Limb (tissue), 2 donors: ENCODE measurements at regions not wholly inside any gene's neighbourhood (a gene's known extent, or its start where the extent isn't known, plus 50 kb on each side); places are given as distances from the start of the nearest gene placed in this dataset.
"Not testable (repeated sequence)": the region's sequence is repeated elsewhere in the genome, so short reads cannot be mapped to it uniquely, and the experiment has no call there.

ENCODE experiments used
- DNase-seq, 2 donors: peaks; one replicate each; pipeline ENCODE4 v3.0.0-alpha.2; 2016; ENCODE audit errors: extremely low spot score in 2 of 2

DNA sequence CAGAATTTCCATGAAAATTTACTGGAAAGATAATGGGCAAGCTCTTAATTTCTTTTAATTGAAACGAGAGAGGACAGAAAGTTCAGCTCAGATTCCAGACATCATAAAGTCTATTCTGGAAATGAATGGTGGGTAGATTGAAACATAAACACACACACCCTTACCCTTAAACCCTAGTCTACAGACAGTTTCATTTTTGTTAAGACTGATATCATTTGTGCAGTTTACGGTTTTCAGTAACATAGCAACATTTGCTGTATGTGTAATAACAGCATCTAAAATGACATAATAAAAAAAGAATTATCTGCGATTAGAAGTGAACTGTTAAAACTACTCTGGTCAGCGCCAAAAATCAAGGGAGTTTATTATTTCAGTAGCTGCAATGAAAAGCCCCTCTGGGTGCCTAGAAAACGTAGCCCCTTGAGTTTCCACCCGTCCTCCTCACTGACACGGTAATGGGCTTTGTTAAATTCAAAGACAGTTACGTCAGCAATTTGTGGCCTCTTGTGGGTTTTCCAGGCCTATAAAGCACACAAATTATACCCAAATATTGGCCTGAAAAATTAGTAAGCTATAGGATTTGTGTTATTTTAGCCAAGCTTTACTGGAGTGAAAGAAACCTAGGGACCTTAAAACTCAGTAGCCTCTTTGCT is 520.6 kb upstream of the SOX9 start:
- DNase-seq, result peak in 1 of 2 donors; percentile 15

DNA sequence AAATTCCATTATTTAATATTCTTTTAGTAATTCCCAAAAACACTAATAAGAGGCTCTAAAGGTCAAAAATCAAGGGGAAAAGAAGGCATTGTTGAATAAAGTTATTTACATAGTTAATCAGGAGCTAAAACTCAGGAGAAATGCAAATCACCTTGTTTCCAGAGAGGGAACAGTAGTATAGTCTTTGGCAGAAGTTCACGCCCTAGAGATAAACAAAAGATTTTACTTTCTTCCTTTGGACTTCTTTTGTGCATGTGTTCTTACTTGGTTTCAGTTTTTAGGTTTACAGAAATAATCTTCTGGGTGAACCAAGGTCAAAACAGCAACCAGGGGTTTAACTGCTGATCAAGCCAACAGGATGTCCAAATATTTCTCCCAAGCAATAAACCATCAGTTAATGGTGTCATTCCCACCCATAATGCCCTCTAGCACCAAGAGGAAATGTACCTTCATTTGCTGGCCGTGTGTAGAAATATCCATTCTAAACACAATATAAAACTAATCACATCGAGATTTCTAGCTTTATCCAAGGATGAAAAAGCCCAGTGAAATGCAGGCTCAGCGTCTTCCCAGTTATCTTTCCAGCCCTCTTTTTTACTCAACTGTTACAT is 518.8 kb upstream of the SOX9 start:
- DNase-seq, result no peak

DNA sequence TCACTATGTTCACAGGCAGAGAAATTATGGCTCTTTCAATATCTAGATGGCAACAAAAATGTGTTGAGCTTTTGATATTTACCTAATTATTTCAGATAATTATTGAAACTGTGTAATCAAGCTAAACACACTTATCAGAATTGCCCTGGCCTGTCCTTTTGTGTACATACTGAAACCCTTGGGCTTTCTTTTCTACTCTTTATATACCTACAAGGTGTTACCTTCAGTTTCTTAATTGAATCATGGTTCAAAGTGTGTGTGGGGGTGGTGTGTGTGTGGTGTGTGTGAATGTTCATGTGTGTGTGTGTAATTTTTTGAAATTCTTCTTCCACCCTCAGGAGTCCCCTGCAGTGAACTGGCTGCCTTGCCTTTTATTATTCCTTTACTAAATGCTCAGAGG is 506.8 kb upstream of the SOX9 start:
- no peak for DNase-seq

DNA sequence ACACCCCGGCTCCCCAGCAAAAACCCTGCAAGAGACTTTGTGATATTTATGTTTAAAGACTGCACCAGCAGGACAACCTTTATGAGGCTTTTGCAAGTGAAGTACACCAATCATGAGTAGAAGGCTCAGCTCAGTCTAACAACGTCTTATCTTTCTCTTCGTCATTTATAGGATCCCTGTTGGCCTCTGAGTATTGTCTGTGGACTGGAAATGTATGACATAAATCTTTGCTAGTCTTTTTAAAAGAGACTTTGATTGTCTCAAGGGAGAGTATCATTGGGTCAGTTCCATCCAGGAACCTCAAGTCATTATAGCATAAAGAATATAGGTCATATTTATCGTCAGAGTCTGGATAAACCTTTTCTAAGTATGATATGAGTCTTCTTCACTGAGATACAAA is 505.0 kb upstream of the SOX9 start:
- DNase-seq, result no peak

DNA sequence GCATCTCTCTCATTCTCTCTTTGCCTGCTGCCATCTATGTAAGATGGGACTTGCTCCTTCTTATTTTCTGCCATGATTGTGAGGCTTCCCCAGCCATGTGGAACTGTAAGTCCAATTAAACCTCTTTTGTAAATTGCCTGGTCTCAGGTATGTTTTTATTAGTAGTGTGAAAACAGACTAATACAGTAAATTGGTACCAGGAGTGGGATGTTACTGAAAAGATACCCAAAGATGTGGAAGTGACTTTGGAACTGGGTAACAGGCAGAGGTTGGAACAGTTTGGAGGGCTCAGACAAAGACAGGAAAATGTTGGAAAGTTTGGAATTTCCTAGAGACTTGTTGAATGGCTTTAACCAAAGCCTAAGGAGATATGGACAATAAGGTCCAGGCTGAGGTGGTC is 503.1 kb upstream of the SOX9 start:
- DNase-seq, result not testable (repeated sequence)

DNA sequence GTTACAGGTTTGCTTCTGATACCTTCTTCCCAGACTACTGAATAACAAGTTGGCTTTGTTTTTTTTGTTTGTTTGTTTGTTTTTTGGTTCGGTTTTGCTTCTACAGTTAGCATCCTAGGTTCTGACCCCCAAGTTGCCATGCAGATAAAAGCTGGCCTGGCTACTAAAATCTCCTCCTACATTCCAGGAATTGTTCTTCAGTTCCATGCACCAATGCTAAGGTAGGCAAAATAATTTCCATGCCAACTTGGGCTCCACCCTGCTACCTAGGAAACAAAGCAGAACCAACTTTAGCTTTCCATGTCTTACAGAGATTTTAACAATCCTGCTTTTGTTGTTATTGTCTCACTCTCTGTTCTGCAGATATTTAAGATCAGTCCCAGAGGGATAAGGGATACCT is 495.5 kb upstream of the SOX9 start:
- DNase-seq, result no peak

DNA sequence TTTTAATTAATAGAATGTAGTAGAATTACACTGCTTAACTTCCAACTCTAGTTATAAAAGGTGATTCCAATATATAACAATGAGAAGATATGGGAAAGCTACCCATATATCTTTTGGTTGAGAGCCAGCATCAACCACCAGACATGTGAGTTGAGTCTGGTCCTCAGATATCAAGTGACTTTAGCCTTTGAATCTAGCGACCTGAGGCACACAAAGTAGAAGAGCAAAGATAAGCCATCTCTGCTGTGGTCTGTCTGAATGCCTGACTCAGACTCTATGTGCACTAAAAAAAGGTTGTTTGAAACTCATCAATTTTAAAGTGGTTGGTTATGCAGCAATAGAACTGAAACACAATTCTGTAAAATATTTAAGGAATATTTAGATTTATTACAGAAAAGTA is 492.5 kb upstream of the SOX9 start:
- DNase-seq, result no peak

DNA sequence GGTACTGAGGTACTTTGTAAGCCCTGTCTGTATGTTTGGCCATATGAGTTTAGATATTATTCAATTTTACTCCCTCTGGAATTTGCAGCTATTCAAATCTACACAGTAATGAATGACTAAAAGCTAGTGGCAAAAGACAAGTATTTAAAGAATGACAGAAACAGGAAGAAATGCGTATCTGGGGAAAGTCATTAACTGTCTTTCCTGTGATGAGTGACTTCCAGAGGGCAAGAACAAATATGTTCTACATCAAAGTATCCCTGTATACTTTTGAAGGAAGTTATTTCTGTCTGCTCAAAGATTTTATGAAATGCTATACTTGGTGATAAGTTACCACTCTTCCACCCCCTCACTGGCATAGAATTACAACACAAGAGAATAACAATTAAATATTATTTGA is 489.3 kb upstream of the SOX9 start:
- no peak for DNase-seq

DNA sequence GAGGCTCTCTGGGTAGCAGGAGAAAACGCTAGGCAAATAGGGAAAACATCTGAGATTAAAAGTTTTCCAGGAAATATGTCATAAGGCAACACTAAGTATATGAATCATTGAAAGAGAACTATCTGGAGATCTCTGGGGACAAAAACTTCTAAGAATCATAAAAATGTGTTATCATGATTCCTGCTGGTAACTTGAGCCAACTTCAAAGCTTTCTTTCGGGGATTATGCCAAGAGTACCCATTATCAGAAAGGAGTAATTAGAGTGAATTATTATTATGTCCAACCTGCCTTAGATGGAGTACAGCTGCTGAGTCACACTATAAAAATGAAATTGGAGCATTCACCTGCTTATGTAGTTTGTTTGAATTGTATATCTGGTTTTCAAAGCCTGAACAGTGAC is 488.5 kb upstream of the SOX9 start:
- DNase-seq, result peak in 1 of 2 donors; percentile 31

DNA sequence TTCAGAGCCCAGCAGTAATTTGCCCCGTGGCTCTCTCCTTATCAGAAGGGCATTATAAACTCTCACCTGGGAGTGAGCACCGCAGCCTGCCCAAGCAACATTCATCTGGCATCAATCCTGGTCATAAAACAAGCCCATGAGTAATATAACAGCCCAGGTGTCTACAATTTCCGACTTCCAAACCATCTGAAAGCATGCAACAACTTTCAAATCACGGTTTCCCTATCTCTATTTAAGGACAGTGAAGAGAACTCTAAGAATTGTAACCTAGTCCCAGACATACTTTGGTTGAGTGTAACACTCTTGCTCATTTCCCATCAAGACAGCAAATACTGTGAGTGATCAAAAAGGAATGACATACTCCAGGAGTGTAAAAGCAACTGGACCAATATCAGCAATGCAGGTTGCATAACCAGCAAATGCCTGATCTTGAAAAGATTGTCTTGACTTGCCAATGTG is 487.4 kb upstream of the SOX9 start:
- DNase-seq, result no peak

DNA sequence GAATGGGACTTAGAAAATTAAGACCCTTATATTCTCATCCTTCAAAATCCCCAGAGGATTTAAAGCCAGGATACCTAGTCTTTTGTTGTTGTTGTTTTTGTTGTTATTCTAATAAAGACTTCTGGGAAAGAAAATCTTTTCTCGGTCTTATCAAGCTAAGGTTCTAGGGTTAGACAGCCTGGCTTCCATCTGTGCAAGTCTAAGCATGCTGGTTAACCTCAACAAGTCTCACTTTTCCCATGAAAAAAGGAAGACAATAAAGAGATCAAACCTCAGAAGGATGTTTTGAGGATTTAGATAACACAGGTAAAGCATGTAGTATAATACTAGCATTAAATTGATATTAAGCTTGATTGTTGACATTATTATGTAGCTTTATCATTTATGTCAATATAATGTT is 486.4 kb upstream of the SOX9 start:
- DNase-seq, result no peak

DNA sequence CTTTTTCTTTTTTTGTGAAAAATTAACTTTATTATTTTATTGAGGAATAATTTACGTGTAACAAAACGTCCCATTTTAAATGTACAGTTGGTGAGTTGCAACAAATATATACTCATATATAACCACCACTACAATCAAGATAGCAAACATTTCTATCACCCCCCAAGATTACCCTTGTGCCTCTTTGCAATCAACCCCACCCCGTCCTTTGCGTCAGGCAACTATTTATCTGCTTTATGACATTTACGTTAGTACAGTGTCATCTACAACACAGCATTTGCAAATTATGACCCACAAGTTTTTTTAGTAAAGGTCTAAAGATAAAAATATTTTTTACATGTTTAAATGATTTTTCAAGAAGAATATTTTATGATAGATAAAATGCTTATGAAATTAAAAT is 485.6 kb upstream of the SOX9 start:
- DNase-seq, result no peak

DNA sequence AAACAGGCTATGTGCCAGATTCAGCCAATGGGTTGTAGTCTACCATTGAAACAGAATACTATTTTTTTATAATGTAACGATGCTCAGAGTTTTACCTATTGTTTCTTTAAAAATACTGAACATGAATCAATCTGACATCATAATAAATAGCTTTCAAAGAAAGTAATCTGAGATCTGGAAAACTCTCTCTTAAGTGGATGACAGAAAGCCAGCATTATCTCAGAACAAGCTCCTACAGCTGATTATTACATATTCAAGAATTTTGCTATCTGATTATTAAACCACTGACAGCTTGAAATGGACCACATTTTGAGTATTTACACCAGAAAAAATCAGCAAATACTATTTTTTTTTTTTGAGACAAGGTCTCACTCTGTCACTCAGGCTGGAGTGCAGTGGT is 484.2 kb upstream of the SOX9 start:
- DNase-seq, result no peak

DNA sequence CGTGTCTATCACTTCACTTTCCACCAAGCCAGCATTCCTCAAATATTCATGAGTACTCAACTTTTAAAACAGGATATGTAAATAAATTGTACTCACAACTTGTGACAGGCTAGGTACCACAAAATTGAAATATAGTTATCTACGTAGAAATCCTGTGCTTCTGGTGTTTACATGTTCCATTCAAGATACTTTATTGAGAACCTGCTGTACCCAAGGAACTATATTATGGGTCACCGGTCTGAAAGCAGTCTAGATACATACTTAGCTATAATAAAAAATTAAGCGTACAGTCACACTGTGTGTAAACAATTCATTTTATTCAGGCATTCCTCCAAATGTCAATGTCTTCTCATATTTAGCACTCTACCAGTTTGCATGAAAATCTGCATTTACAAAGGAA is 482.2 kb upstream of the SOX9 start:
- no peak for DNase-seq

DNA sequence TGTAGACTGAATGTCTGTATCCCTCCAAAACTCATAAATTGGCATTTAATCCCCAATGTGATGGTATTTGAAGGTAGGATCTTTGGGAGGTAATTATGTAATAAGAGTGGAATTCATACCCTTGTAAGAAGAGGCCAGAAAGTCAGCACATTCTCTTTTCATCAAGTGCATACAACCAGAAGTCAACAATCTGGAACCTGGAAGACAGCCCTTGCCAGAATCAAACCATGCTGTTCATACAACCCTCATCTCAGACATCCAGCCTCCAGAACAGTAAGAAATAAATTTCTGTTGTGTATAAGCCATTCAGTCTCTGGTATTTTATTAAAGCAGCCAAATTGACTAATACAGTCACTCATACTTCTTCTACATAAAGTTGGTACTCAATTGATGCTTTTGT is 481.0 kb upstream of the SOX9 start:
- DNase-seq, result no peak

DNA sequence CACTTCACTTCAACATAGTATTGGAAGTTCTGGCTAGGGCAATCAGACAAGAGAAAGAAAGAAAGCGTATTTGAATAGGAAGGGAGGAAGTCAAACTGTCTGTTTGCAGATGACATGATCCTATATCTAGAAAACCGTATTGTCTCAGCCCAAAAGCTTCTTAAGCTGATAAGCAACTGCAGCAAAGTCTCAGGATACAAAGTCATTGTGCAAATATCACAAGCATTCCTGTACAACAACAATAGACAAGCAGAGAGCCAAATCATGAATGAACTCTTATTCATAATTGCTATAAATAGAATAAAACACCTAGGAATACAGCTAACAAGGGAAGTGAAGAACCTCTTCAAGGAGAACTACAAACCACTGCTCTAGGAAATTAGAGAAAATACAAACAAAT is 473.9 kb upstream of the SOX9 start:
- DNase-seq, result not testable (repeated sequence)

DNA sequence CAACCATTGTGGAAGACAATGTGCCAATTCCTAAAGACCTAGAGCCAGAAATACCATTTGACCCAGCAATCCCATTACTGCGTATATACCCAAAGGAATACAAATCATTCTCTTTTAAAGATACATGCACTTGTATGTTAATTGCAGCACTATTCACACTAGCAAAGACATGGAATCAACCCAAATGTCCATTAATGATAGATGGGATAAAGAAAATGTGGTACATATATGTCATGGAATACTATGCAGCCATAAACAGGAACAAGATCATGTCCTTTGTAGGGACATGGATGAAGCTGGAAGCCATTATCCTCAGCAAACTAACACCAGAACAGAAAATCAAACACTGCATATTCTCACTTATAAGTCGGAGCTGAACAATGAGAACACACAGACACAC is 472.5 kb upstream of the SOX9 start:
- not testable (repeated sequence) for DNase-seq

DNA sequence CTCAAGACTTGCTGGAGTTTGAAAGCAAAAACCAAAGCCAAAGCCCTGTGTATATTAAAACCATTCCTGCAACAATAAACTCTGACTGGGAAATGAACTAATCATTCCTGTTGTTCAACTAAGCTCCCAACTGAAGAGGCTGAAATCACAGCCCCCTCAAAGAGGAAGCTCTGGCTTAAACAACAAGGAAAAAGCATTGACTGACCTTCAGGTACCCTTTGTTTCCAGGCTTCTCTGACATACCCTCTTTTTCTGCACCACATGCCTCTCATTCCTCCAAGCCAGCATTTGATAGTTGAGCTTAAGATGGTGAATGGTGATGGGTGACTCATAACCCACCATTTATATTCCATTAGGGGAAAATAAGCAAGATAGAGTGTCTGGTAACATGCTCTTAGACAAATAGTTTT is 470.9 kb upstream of the SOX9 start:
- no peak for DNase-seq

DNA sequence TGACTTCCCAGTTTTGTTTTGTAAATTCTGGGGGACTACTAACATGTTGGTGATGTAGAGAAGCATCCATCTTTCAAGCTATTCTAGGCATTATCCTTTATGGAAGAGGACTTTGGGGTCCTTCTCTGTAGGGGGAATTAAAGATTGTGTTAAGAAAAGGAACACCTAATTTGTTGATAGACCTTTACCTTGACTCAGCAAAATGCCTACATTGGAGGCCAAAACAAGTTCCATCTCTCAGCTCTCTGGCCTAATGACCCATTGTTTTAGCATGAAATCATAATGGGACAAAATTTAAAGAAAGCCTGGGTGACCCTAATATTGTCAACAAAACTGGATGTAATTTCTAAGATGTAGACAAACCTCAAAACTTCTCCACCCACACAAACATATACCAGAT is 465.3 kb upstream of the SOX9 start:
- no peak for DNase-seq

DNA sequence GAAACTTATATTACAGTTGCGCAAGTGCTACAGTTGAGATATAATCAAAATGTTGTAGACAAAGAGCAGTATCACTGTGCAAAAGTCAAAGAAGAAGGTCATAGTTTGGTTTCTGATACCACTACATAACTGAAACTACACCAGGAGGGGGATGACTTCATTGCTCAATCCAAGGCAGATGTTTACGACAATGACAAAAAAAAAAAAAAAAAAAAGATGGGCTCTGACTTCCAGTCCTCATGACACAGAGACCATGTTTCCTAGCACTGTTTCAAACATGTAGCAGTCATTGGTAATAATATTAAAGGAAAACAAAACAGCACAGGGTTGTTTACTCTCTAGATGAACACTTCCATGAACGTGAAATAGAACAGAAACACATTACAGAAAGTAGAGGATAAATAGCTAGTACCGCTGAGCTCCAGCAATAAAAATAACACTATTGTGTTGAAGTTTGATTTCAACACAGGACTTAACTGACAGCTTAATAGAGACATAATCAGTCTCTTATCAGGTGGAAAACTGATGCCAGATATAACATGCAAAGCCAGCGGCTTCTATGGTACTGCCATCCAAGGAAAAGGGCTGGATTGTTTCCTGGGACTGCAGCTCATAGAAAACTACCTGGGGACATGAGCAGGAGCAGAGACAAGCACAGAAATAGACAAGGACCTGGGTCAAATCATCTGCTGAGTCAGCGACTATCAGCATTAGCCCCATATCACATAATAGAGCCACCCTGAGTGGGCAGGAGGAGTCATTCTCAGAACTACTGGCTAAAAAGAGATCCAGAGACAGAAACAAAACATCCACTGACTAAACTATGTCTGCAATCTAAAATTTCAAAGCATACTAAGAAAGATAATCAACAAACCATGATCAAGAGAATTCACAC is 463.6 kb upstream of the SOX9 start:
- DNase-seq, result no peak

DNA sequence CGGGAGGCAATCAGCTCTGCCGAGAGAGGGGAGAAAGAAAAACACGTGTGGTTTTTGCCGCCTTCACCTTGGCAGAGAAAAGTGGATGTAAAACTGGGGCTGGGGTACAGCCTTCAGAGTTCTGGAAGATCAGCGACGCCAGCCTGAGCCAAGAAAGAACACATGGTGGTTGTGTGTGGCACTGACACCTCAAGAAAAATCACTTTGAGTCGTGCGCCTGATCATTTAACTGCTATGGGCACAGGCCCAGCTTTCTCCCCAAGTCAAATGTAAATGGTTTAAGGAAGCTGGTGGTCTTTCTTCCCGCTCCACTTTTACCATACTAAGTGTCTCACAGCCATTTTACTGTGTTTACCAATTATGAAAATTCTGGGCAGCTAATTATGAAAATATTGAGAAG is 461.8 kb upstream of the SOX9 start:
- DNase-seq, result peak in 1 of 2 donors; percentile 27

DNA sequence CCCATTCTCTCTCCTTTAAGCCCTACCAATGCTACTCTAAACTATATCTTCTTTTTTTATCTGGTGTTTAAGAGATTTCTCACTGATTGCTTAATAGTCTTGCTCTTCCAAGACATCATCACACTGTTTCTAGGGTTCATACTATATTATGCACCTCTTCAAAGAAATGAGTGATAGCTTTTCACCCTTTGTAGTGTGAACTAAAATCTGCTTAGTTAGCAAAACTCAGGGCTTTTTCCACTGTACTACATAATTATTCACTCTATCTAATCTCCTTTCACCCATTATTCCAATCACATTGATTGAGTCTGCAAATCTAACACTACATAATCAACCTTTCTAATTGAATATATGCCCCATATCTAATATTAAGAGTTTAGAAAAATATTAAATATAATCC is 456.0 kb upstream of the SOX9 start:
- DNase-seq, result no peak

DNA sequence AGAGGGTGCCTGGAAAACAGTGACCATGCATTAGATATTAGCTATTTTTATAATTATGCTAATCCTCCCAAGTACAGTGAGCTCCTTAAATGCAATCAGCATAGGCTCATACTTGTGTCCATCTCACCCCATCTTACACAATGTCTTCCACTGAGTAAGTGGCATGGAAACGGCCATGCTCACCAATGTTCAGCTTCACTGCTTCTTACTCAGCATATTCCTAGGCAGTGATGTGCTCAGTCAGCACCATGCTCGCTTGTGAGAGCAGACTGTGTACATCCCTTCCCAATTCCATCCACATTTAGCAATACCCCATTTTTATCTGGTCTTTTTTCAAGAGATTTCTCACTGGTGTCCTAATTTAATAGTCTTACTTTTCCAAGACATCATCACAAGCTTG is 454.8 kb upstream of the SOX9 start:
- DNase-seq, result no peak
